ENCODE measurements at regions not wholly inside any gene's neighbourhood (a gene's known extent, or its start where the extent isn't known, plus 50 kb on each side); places are given as distances from the start of the nearest gene placed in this dataset.

GRCh38 chr10:62709200-62709599 lies 95.3 kb upstream of the ADO start:
- TF ChIP-seq CTCF (IDR thresholded peaks at IDR 0.05) (no peak), POLR2AphosphoS5 (IDR thresholded peaks at IDR 0.05; ENCODE audit: insufficient read depth in 1 of 2, low read depth in 1 of 2) (no peak), POLR2A (IDR thresholded peaks at IDR 0.05) (no peak)
